GM12878 (cell line): ENCODE measurements at regions not wholly inside any gene's neighbourhood (a gene's known extent, or its start where the extent isn't known, plus 50 kb on each side); places are given as distances from the start of the nearest gene placed in this dataset.

Source experiments
- ATAC-seq: fragments of 200-7000 bp; cut with Tn5 transposase; 3 replicates; pipeline ENCODE4 v1.9.1; 2020; ENCODE audit warnings: mild to moderate bottlenecking, moderate library complexity
- BruUV-seq: library from RNA; stranded (reverse); fragments of 400-500 nt; replicated peaks from 2 replicates; lab custom pipeline; 2021; lab: Mats Ljungman, UMichigan
- CTCF ChIA-PET: fragments of 300-600 bp; sonication (Branson Sonifier 250); formaldehyde crosslinking; extraction: SDS; loops from one replicate; lab custom pipeline; 2021; ENCODE audit warnings: inconsistent platforms; lab: Yijun Ruan, JAX
- POLR2A ChIA-PET: fragments of 350-600 bp; formaldehyde crosslinking; extraction: SDS; loops from one replicate; lab custom pipeline; 2021; ENCODE audit warnings: inconsistent platforms; lab: Charles Lee
- RAD21 ChIA-PET: fragments of 300-600 bp; sonication (Branson Sonifier 250); formaldehyde crosslinking; loops from one replicate; lab custom pipeline; 2023; ENCODE audit warnings: antibody characterized with exemption; ENCODE audit not compliant: unreplicated experiment; lab: Charles Lee
- SMC1A ChIA-PET: fragments of 300-600 bp; sonication (Branson Sonifier 250); formaldehyde crosslinking; loops from one replicate; lab custom pipeline; 2023; ENCODE audit not compliant: unreplicated experiment, uncharacterized antibody; lab: Charles Lee
- DNase-seq: peaks from one replicate; pipeline ENCODE4 v3.0.0-alpha.2; 2011; ENCODE audit warnings: low read depth, low spot score
- FAIRE-seq: peaks from 3 replicates; lab custom pipeline; 2011; peaks lifted over from hg19 to GRCh38; lab: Jason Lieb, UNC
- H2AFZ ChIP-seq: 2 replicates; pipeline ENCODE4 v1.6.0; 2011; ENCODE audit warnings: low read depth, low read length, control low read depth; ENCODE audit not compliant: control insufficient read depth
- H3K27ac ChIP-seq: 2 replicates; pipeline ENCODE4 v1.5.1; 2011; ENCODE audit warnings: control low read depth; ENCODE audit not compliant: control insufficient read depth, insufficient read depth
- H3K27me3 ChIP-seq, 2 experiments: replicated peaks in 1 of 2; 2 replicates each; pipeline versions ENCODE4 v1.6.0 to v1.6.1; 2011; ENCODE audit warnings: low read length in 1 of 2; ENCODE audit not compliant: control insufficient read depth in 2 of 2, insufficient read depth in 2 of 2
- H3K36me3 ChIP-seq, 2 experiments: 2 replicates each; pipeline ENCODE4 v1.5.1; 2011; ENCODE audit warnings: low read length in 1 of 2; ENCODE audit not compliant: control insufficient read depth in 2 of 2, insufficient read depth in 2 of 2
- H3K4me1 ChIP-seq: 2 replicates; pipeline ENCODE4 v1.6.1; 2011; ENCODE audit warnings: mild to moderate bottlenecking, low read length, moderate library complexity, mixed read lengths; ENCODE audit not compliant: control insufficient read depth, insufficient read depth
- H3K4me2 ChIP-seq: 2 replicates; pipeline ENCODE4 v1.6.0; 2011; ENCODE audit warnings: control low read depth; ENCODE audit not compliant: control insufficient read depth, insufficient read depth
- H3K4me3 ChIP-seq: fragments of 200-600 bp; sonication (generic); 2 replicates; pipeline ENCODE4 v1.5.1; 2016
- H3K79me2 ChIP-seq: 2 replicates; pipeline ENCODE4 v1.6.0; 2011; ENCODE audit warnings: low read length; ENCODE audit not compliant: control insufficient read depth, insufficient read depth
- H3K9ac ChIP-seq: 2 replicates; pipeline ENCODE4 v1.8.0; 2011; ENCODE audit warnings: low read length, control low read depth, mixed read lengths; ENCODE audit not compliant: control insufficient read depth, insufficient read depth
- H3K9me3 ChIP-seq: replicated peaks from 3 replicates; pipeline ENCODE4 v1.5.1; 2011; ENCODE audit warnings: mild to moderate bottlenecking, low read length; ENCODE audit not compliant: control insufficient read depth, insufficient read depth
- H4K20me1 ChIP-seq: 2 replicates; pipeline ENCODE4 v1.6.0; 2011; ENCODE audit not compliant: control insufficient read depth, insufficient read depth
- PML ChIP-seq: IDR thresholded peaks from 2 replicates; pipeline ENCODE4 v1.6.1; 2012; ENCODE audit warnings: low read length, inconsistent platforms
- ZBTB33 ChIP-seq: fragments of 450-650 bp; IDR thresholded peaks from 2 replicates; pipeline ENCODE4 v1.6.1; 2017; ENCODE audit warnings: mild to moderate bottlenecking
- ZNF592 ChIP-seq: fragments of 450-650 bp; IDR thresholded peaks from 2 replicates; pipeline ENCODE4 v1.6.1; 2017; ENCODE audit warnings: mild to moderate bottlenecking, moderate library complexity
- WGBS: methylation state at CpG from one replicate; pipeline ENCODE4 v1.1.6; 2016; ENCODE audit warnings: low lambda C conversion rate; ENCODE audit not compliant: insufficient replicate concordance, insufficient coverage; ENCODE audit errors: missing lambda C conversion rate; 5-methylcytosine and 5-hydroxymethylcytosine counted together
- in situ Hi-C: fragments of 300-500 bp; cut with MboI; formaldehyde crosslinking; loops from 9 replicates; pipeline ENCODE4 v1.14.3; 2018; ENCODE audit warnings: mixed read lengths
- intact Hi-C: fragments of 100-400 bp; cut with micrococcal nuclease; formaldehyde crosslinking; loops from one replicate; pipeline ENCODE4 v1.14.2; 2022; ENCODE audit not compliant: unreplicated experiment

GRCh38 chr3:151955356-151955755 lies 81.9 kb downstream of the SUCNR1 start (continued):
- TF ChIP-seq ZBTB33: no peak
- TF ChIP-seq, all 136 proteins: peak for 0

- ChIA-PET SMC1A (no interaction called here), RAD21 (no interaction called here), POLR2A (no interaction called here), CTCF (interaction anchor here (0.9 kb wide), 1 partner anchor 30 kb away, joined by 3 read pairs; no protein-coding TSS in a partner anchor)
- Histone ChIP-seq H3K4me2 (no peak overlapping the region), H3K36me3 (no peaks in the 10 kb centered on the region), H4K20me1 (no peaks in the 10 kb centered on the region), H3K4me3 (no peak overlapping the region), H3K79me2 (no peaks in the 10 kb centered on the region), H3K9ac (no peak overlapping the region), H3K27ac (no peak overlapping the region), H3K27me3 (no peaks in the 10 kb centered on the region), H3K4me1 (no peaks in the 10 kb centered on the region), H3K9me3 (no peaks in the 10 kb centered on the region), H2AFZ (no peak overlapping the region)
- in situ Hi-C loops (no loop called here), intact Hi-C loops (no loop called here)
- BruUV-seq: no TSS peak
- no peak for DNase-seq
- WGBS: 9% methylated on average over 4 of the region's 4 CpGs
- TF ChIP-seq ZNF592 (no peak), PML (no peak)
- ATAC-seq: no peak
- no peak for FAIRE-seq
These were observed 87.6 kb downstream of the SUCNR1 start for GRCh38 chr3:151960961-151961580.
